Calu3 (cell line): ENCODE measurements at regions not wholly inside any gene's neighbourhood (a gene's known extent, or its start where the extent isn't known, plus 50 kb on each side); places are given as distances from the start of the nearest gene placed in this dataset.

Experiments
- BruUV-seq: library from RNA; stranded (reverse); fragments of 400-500 nt; replicated peaks from 2 replicates; lab custom pipeline; 2021; lab: Mats Ljungman, UMichigan
- CTCF ChIA-PET: fragments of 300-600 bp; sonication (Branson Sonifier 250); formaldehyde crosslinking; loops from one replicate; lab custom pipeline; 2022; ENCODE audit warnings: antibody characterized with exemption; lab: Charles Lee
- DNase-seq: peaks from one replicate; pipeline ENCODE4 v3.0.0; 2022
- H3K27ac Mint-ChIP-seq: one replicate; pipeline ENCODE4 v1.8.0; 2022; ENCODE audit warnings: mixed read lengths; ENCODE audit not compliant: unreplicated experiment
- H3K27me3 Mint-ChIP-seq: one replicate; pipeline ENCODE4 v1.8.0; 2022; ENCODE audit warnings: mixed read lengths; ENCODE audit not compliant: unreplicated experiment
- H3K36me3 Mint-ChIP-seq: one replicate; pipeline ENCODE4 v1.8.0; 2022; ENCODE audit warnings: mild to moderate bottlenecking, moderate library complexity, mixed read lengths; ENCODE audit not compliant: insufficient read depth, unreplicated experiment
- H3K4me1 Mint-ChIP-seq: one replicate; pipeline ENCODE4 v1.8.0; 2022; ENCODE audit warnings: mild to moderate bottlenecking, low read depth, mixed read lengths; ENCODE audit not compliant: unreplicated experiment
- H3K4me3 Mint-ChIP-seq: one replicate; pipeline ENCODE4 v1.8.0; 2022; ENCODE audit warnings: mild to moderate bottlenecking, low read depth, moderate library complexity, mixed read lengths; ENCODE audit not compliant: unreplicated experiment
- H3K9me3 Mint-ChIP-seq: one replicate; pipeline ENCODE4 v1.8.0; 2022; ENCODE audit warnings: low read depth, mixed read lengths; ENCODE audit not compliant: unreplicated experiment
- CTCF ChIP-seq: fragments of 200-600 bp; IDR thresholded peaks from one replicate; pipeline ENCODE4 v1.8.0; 2022; ENCODE audit warnings: antibody characterized with exemption; ENCODE audit not compliant: unreplicated experiment
- intact Hi-C: fragments of 100-400 bp; cut with micrococcal nuclease; formaldehyde crosslinking; loops from one replicate; pipeline ENCODE4 v1.10.0; 2022; ENCODE audit not compliant: unreplicated experiment

GRCh38 chr4:124423160-124423559 is 289.4 kb downstream of the ANKRD50 start:
- Mint-ChIP-seq H3K27ac (no peak overlapping the region), H3K27me3 (no peaks in the 10 kb centered on the region), H3K4me3 (no peak overlapping the region), H3K36me3 (no peaks in the 10 kb centered on the region), H3K4me1 (peaks cover 46% of the 10 kb centered on the region), H3K9me3 (no peaks in the 10 kb centered on the region)
- CTCF ChIA-PET = no interaction called here
- BruUV-seq = no TSS peak
- TF ChIP-seq CTCF = no peak
- no peak for DNase-seq
- intact Hi-C loops = loop anchor here (10.0 kb wide), 1 partner anchor 292 kb away; the partner anchor contains the start of gene ANKRD50

- Mint-ChIP-seq H3K4me1 (peaks cover 48% of the 10 kb centered on the region), H3K9me3 (no peaks in the 10 kb centered on the region), H3K4me3 (no peak overlapping the region), H3K27me3 (no peaks in the 10 kb centered on the region), H3K27ac (no peak overlapping the region), H3K36me3 (no peaks in the 10 kb centered on the region)
- no TSS peak for BruUV-seq
- intact Hi-C loops = loop anchor here (10.0 kb wide), 1 partner anchor 289 kb away; the partner anchor contains the start of gene ANKRD50
- CTCF ChIA-PET = no interaction called here
- no peak for DNase-seq
- no peak for TF ChIP-seq CTCF
Observed at GRCh38 chr4:124426279-124426678, 286.3 kb downstream of the ANKRD50 start.

GRCh38 chr4:124427095-124427767 is 285.3 kb downstream of the ANKRD50 start:
- Mint-ChIP-seq H3K36me3 (no peaks in the 10 kb centered on the region), H3K9me3 (no peaks in the 10 kb centered on the region), H3K27me3 (no peaks in the 10 kb centered on the region), H3K27ac (peak overlapping the region; percentile 60), H3K4me1 (peaks cover 47% of the 10 kb centered on the region), H3K4me3 (no peak overlapping the region)
- no peak for TF ChIP-seq CTCF
- intact Hi-C loops = loop anchor here (10.0 kb wide), 1 partner anchor 288 kb away; the partner anchor contains the start of gene ANKRD50
- CTCF ChIA-PET = no interaction called here
- DNase-seq = peak; percentile 8
- no TSS peak for BruUV-seq

- Mint-ChIP-seq H3K27me3 (no peaks in the 10 kb centered on the region), H3K36me3 (peaks cover 7% of the 10 kb centered on the region), H3K9me3 (no peaks in the 10 kb centered on the region), H3K27ac (peak overlapping the region; percentile 87), H3K4me3 (no peak overlapping the region), H3K4me1 (peaks cover 52% of the 10 kb centered on the region)
- no peak for DNase-seq
- no peak for TF ChIP-seq CTCF
- BruUV-seq = no TSS peak
- intact Hi-C loops = loop anchor here (10.0 kb wide), 1 partner anchor 286 kb away; the partner anchor contains the start of gene ANKRD50
- CTCF ChIA-PET = no interaction called here
Observed at GRCh38 chr4:124428648-124429047, 283.9 kb downstream of the ANKRD50 start.
